ENCODE measurements at regions not wholly inside any gene's neighbourhood (a gene's known extent, or its start where the extent isn't known, plus 50 kb on each side); places are given as distances from the start of the nearest gene placed in this dataset.

DNA sequence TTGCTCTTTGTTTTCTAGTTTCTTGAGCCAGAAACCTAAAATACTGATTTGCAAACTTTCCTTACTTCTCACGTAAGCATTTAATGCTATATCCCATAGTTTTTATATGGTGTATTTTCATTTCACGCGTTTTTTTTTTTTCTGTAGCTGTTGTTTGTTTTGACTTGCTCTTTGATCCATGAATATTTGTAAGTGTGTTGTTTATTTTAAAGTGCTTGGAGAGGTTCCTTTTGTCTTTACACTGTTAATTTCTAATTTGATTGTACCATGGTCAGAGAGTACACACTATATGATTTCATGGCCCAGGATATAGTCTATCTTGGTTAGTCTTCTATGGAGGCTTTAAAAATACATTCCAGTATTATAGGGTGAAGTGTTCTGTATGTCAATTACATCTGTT is 84.8 kb upstream of the RNF217 start:
- DNase-seq: no peak

DNA sequence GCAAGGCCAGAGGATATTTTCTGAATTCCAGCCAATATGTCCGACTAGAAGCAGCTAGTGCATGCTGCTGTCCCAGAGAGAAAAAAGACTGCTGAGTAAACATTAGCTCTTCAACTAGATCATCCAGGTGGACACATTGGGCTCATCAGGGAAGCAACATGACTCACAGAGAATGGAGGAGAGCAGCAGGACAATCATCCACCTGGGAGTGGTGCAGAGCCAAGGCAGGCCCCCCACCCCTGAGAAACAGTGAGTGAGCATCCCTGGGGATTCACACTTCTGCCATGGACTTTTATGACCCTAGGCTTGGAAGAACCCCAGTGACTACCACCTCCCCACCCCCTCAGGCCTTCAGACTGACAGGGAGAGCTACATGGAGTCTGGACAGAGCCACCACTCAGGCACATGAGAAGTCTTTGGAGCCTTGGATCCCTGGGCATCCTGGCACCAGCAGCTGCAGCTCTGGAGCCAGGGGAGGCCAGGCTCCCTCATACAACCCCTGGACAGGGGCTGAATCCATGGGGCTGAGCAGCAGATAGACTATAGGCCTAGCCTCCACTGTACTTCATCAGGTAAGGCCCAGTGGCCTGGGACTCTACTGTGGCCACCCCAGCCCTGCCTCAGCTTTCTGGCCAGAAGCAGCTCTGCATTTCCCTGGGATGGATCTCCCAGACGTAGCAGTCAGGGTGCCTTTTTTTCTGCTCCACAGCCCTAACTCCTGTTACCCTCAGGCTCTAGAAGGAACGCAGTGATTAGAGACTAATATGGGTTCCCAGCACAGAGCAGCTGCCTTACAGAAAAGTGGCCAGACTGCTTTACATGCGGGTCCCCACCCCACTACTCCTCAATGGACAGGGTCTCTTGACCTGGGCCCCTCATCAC is 82.9 kb upstream of the RNF217 start:
- no peak for DNase-seq

DNA sequence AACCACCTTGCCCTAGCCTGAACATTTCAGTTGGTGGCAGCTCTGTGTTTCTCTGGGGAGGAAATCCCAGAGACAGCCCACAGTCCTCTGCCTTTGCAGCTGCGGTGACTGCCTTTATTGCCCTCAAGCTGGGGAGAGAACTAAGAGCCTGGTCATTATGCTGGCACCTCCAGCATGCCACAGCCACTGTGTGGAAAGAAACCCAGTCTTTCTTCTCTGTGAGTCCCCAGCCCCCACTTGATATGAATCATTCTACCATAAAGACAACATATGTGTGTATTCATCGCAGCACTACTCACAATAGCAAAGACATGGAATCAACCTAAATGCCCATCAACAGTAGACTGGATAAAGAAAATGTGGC is 82.3 kb upstream of the RNF217 start:
- DNase-seq: no peak

DNA sequence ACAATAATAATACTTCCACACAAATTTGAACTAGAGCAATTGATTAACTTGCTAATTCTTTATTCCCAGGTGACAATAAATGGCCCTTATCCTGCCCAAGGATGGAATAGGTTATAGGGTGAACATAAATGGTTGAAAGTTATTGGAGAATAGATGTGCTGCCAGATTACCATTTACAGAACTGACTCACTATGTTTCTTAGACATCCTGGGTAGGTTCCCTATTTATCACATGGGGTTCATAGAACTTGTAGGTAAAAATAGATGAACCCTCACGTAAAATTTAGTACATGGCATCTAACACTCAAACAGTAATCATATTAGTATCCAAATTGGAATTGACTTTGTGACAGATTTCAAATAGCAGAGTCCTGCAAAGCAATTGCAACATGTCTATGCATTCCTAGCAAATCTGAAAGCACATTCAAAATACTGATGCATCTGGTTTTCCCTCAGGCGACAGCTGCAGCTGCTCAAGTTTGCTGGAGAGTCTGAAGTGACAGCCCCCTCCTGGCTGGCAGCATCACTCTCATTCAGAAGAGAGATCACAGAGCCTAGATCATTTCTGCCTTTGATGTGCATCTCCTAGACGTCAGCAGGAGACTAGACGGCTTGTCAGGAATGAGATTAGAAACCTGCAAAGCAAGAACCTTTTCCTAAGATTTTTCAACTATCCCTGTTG is 80.2 kb upstream of the RNF217 start:
- DNase-seq: no peak

GRCh38 chr6:124882579-124883393 is 79.5 kb upstream of the RNF217 start:
- no peak for DNase-seq

GRCh38 chr6:124885171-124885570 is 77.1 kb upstream of the RNF217 start:
- DNase-seq: no peak

GRCh38 chr6:124887872-124888580 is 74.2 kb upstream of the RNF217 start:
- DNase-seq: no peak

- peak; percentile 26 for DNase-seq
Measured at GRCh38 chr6:124888581-124889371, 73.5 kb upstream of the RNF217 start.

DNA sequence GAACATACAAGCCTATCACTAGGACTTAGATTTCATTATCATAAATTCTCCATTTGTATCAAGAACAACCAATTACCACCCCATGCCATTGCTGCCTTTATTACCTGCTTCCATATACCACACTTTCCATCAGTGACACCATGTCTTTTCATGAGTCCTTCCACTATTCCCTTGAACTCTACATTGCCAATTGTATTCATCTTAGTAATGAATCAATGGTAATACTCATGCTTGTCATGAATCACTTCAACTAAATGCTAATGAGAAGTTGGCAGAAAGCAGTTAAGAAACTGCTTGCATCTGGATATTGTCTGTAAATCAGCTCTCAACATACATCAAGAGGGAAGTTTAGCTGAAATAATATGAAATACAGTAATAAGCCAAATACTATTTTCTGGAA is 61.2 kb upstream of the RNF217 start:
- DNase-seq: no peak

DNA sequence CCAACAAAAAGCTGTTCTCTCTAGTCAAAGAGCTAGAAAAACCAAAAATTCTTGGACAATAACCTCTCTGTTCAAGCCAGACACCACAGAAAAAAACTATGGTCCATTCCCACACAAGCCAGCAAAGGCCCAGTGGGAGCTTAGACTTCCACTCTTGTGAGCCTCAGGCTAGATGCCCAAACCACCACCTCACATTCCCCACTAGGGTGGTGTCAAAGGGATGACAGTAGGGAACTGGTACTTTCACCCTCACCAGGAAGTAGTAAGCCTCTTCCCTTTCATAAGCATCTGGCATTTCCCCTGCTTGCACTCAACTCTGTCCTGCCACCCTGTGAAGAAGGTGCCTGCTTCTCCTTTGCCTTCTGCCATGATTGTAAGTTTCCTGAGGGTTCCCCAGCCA is 58.4 kb upstream of the RNF217 start:
- no peak for DNase-seq

- no peak for DNase-seq
Measured at GRCh38 chr6:124907596-124907995, 54.6 kb upstream of the RNF217 start.
